ENCODE measurements at regions not wholly inside any gene's neighbourhood (a gene's known extent, or its start where the extent isn't known, plus 50 kb on each side); places are given as distances from the start of the nearest gene placed in this dataset.

DNA sequence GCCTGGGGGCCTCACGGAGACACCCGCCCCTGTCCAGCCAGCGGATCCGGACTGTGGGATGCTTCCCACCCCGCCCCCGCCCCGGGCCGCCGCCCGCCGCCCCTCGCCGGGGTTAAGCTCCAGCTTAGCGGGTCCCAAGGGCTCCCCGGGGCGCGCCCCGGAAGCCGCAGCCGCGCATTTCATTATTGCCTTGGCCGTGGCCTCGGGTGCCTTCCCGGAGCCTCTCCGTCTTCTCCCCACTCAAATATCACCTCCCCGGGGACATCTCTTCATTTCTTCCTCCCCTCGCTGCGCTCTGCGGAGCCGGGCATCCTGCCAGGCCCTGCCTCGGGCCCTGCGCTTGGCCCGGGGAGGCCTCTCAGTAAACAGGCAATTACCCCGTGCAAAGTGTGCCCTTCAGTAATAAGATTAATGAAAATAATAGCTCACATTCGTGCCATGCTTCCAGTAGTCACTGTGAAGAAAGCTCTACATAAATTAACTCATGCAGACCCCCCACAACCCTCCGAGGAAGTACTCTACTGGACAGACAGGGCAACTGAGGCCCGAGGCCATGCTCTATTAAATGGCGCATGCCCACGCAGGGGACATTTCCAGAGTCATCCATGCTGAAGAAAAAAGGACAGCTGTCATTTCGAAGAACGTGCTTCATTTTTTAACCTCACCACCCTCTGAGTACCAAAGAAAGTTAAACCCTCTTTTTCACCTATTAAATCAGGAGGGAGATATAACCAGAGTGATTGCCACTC lies 49.9 kb upstream of the LAPTM5 start:
- no peaks in the 10 kb centered on the region for H3K36me3 ChIP-seq (ENCODE audit: insufficient read depth, low read length)
- no peak overlapping the region for H2AFZ ChIP-seq (ENCODE audit: low read depth, low read length)
- no peak overlapping the region for H3K4me3 ChIP-seq (ENCODE audit: low read length)
- peaks cover 69% of the 10 kb centered on the region for H3K4me1 ChIP-seq (ENCODE audit: insufficient read depth, low read length)
- no peaks in the 10 kb centered on the region for H3K9me3 ChIP-seq (ENCODE audit: low read length)
- H3K27me3 ChIP-seq (ENCODE audit: insufficient read depth, low read length): no peaks in the 10 kb centered on the region
